Superior temporal gyrus (tissue), 1 donor: ENCODE measurements at regions not wholly inside any gene's neighbourhood (a gene's known extent, or its start where the extent isn't known, plus 50 kb on each side); places are given as distances from the start of the nearest gene placed in this dataset.
A peak's percentile ranks its signal among the peaks of the same experiment; 100 is the strongest.

ENCODE experiments used
- DNase-seq: peaks from one replicate; pipeline ENCODE4 v3.0.0-alpha.2; 2016; ENCODE audit errors: extremely low spot score

DNA sequence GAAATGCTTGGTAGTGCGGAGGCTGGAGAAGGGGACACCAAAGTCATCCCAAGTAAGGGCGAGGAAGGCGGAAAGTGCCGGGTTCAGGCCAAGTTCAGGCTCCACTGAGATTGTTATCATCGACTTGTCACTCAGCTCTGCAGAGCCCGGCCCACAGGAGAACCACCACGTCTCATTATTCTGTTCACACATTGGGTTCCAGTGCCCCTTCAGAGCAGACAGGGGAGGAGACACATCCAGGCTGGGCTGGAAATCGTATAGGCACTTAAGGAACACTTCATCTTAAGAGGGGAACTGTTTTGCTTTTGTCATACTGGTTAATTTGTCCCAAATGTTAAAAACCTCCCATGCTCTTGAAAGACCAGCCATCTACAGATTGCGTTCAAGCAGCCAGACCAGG, 118.3 kb upstream of the ADAMTS18 start:
- no peak for DNase-seq

DNA sequence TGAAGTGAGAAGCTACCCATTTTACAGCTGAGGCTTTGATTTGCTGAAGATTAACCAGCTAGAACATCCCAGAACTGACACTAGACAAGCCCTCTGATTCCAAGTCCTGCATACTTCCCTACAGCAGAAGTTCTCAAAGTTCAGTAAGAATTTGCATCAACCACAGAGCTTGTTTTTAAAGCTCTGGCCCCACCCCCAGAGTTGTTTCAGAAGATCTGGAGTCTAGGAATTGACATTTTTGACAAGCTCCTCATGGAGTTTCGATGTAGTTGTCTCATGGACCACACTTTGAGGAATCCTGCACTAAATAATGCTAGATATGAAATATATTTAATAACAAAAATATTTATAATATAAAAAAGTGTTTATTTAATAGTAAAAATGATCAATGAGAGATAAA, 120.3 kb upstream of the ADAMTS18 start:
- no peak for DNase-seq

DNA sequence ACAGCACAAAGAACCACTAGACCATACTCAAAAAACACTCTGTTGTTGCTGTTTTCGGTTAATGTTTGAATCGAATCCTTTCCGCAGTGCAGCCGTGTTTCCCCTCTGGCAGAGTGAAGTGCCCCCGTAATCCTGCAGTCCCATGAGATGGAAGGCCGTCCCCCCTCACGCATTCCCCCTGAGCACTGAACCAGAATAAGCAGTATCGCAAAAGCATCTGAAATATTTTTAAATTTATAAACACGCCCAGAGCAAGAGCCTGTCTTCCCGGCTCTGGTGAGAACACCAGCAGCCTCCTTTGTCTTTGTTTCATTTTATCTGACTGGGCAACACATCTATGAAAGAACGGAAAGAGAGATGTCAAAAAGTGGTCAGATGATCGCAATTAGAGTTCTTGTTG, 121.0 kb upstream of the ADAMTS18 start:
- no peak for DNase-seq

DNA sequence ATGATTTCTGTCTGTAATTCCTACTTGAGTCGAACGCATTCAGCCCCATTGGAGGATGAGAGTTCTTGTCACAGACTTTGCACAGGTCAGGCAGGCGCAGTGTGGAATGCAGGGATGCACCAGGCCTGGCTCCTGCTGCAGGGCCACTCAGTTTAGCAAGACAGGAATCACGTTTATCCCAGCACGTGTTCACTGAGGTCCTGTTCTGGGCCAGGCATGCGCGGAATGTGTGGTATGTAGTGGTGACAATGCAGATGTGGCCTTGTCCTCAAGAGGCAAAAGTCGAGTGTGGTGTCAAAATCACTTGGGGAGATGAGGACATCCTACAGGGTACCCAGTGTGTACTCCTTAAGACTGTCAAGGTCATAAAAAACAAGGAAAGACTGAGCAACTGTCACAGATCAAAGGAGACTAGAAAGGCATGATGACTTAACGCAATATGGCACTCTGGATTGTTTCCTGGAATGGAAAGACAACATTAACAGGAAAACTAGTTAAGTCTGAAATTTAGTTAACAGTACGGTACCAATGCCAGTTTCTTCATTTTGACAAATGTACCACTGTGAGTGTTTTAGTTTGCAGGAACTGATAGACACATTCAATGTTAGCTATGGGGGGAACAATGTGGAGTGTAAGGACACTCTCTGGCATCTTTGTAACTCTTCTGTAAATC, 121.5 kb upstream of the ADAMTS18 start:
- DNase-seq = no peak

DNA sequence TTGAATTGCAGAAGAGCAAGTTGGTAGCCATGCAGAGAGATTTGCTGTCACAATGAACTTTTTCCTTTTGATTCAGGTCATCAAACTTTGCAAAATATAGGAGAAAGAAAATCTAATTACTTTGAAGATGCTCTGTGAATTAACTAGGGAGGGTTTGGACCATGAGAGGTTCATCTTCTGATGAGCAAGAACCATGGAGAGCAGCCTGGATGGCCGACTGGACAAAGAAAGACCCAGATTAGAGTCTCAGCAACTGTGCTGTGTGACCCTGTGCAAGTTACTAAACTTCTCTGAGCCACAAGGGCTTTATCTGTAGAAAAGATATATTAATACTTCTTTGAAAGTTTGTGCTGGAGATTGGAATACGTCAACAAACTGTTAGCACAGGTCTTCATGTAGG, 122.6 kb upstream of the ADAMTS18 start:
- DNase-seq = no peak

DNA sequence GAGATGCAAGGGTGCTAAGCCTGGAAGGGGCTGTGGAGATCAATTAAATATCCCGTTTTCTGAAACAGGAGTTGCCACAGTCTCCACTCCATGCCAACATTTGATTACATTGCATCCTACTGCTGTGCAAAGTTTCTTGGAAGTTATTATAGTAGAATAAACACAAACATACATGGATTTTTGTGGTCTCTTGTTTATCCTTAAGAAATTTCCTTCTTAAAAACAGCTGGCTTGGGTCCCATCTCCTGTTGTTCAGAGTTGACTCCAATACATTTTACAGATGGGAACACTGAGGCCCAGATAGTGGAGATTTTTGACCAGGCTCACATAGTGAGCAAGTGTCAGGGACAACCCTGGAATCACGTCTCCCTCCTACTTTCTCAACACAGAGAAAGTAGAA, 124.0 kb upstream of the ADAMTS18 start:
- DNase-seq = no peak

DNA sequence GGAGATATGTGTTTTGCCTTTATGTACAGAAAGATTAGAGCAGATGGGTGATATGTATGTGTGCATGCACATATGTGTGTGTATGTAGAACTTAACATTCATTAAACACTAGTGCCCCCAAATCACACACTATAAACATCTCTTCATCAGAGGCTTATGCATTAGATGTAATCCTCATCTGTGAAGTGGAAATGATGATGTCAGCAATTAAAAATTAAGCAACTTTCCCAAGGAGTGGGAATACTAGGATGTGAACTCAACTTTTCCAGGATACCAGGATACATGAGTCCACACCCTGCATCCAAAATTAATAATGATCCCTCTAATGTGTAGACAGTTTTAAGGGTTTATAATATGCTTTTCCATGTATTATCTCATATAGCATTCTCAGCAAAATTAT, 127.7 kb upstream of the ADAMTS18 start:
- DNase-seq = no peak

DNA sequence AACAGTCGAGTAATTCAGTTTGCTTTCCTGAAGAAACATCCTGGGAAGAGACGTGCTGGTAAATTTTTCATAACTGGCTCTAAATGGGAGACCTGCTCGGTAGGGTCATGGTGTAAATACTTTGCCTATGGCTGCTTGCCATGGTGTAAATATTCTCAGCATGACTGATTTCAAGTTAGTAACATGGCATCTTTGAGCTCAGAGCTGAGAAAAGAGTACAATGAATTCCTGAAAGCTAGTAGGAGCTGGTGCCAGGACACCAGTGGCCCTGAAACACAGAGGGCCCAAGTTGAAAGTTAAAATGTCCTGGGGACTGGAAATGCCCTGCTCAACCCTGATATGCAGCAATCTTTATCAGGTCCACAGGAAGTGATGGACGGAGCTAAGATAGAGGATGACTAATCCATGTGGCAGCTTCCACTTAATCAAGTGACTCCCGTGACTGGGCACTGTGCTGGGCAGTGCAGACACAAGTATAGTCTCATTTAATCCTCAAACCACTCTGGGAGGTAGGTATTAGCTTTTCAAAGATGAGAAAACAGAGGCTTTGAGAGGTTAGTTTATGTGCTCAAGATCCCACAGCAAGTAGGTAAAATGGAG, 130.1 kb upstream of the ADAMTS18 start:
- DNase-seq = no peak

DNA sequence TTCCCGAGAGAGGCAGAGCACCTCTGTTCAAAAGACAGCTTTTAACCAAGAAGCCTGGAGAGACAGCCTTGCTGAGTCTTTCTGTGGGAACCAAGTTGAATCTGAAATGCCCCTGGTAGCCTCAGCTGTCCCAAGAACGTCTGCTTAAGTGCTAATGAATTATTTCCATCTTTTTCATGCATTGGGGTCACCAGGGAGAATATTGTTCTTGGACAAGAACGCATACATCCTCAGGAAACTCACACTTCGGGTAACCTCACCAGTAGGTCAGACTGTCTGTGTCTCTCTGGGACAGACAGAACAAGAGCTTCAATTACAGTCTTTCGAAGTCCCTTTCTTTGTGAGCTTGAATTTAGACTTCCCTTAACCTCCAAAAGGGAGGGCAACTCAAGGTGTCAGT, 134.6 kb upstream of the ADAMTS18 start:
- no peak for DNase-seq

DNA sequence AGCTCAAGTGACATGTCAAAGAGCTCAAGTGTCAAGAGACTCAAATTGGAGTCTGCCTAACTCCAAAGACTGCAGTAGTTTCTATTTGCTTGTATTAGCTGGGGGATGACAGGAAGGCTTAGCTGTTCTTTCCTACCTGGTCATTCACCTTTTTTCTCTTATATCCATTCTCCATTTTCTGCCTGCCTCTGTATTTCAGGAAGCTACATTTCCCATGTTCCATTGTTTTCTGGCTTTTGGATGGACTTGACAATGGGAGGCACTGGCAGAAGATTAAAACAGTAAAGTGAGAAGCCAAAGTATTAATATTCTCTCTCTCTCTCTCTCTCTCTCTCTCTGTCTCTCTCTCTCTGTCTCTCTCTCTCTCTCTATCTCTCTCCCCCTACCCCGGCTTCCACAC, 135.7 kb upstream of the ADAMTS18 start:
- no peak for DNase-seq

DNA sequence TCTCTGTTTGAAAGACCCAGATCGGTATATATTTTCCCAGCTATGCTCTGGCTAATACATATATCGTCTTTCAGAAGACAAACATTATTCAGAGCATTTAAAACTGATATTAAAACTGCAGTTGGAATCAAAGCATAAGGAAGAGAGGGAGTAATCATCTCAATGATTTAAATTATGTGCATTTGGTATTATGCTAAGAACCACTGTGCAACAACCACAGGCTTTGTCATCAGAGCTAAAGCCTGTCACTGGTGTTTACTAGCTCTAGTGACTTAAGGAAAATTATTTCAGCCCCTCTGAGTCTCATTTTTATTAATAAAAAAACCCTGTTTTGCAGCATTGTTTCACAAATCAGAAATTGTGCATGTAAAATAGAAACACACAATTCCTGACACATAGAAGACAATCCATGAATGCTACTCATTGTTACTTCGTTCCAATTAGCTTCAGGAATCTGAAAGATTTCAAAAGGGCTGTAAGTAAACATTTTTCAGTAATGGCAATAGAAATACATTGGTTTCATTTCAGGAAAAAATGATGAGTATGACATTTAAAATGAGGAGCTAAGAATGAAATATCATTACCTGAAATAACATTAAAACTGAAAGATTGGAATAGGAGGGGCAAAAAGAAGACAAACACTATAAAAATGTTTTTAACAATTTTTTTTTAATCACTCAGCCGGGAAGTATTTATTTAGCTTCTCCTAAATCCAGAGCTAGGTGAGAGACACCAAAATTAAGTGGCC, 136.5 kb upstream of the ADAMTS18 start:
- DNase-seq = no peak

DNA sequence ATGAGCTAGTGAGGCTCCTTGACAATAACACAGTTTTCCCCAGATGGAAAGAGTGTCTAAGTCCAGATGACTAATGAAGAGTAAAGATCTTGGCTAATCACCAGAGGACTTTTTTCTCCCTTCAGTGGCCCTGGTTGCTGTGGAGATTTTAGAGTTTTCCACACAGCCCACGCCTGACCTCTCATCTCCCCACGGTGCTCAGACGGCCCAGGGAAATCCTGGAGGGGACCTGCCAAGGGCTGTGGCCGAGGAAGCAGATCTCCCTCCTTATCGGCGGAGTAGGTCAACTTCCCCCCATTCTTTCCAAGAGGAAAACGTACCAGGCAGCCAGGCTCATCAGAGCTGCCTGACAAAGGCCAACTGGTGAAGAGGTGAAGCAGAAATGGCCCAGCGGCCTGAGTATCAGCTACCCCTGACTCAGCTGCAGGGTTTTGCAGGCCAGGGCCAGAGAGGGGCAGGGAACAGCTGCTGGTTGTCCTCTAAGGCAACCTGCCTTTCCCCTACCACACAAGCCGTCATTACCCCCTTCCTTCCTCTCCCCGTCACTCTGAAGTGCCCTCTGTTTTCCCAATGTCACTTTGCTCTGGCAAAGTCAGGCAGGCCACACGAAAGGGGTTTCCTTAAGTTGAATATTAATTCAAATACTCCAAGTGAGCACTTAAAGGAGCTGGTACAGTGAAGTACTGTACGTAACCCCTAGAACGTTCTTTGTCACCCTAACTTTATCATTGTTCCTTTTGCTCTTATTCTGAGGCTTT, 140.2 kb upstream of the ADAMTS18 start:
- no peak for DNase-seq

DNA sequence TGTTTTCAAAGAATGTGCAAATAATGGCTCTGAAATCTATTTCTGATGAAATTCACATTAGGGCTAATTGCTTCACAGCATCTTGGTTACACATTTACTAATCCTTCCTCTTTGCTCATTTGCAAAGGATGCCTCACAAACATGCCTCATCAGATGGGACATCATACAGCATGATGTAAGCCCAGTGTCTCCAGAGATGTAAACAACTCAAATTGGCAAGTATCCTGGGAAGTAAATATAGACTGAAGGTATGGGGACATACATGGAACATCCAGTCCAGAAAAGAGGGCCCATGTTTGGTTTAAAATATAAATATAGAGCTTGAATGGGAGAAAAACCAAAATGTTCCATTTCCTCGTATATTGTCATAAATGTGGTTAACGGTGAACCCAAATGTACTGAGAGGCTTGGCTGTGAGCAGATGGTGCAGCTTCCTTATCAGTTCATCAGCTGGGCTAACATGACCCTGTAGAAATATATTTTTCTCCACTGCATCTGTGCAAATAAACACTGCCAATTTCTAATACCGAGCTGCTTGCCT, 142.9 kb upstream of the NUDT7 start:
- DNase-seq = no peak

DNA sequence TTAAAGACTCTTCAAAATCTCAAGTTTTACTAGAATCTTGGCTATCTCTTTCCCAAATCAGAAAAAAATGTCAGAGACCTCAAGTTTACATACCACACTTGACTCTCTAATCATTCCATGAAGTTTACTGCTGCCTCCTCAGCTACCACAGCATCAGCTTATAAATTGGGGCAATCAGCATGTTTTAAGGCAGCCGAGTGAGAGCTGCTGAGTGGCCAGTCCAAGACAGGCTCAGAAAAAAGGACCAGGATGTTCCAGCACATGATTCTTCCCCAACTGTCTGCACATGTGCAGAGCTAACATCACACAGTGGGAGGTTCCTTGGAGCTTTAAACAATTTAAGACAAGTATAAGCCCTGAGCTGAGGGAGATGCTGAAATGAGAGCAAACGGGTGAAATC, 140.6 kb upstream of the NUDT7 start:
- no peak for DNase-seq

DNA sequence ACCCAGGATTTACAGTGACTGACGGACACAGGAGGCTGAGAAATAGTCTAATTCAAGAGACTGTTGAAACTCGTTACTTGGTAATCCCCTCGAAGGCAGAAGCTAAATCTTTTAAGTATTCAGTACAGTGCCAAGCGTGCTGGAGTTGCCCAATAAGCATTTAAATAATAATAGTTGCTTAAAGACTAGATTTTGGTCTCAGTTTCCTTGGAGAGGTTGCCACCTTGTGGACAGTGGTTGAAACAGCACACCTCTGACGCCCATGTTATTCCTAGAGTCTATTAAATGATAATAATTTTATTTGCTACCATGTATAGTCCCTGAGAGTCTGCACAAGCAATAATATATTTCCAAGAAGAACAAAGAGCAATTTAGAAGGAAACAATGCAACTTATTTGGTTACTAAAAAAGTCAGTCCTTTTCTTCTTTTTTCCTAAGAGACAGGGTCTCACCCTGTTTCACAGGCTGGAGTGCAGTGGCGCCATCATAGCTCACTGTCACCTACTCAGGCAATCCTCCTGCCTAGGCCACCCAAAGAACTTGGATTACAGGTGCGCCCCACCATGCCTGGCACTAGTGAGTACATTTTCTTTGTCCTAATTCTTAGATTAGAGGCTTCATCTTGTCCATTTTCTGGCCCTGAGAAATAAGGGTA, 138.0 kb upstream of the NUDT7 start:
- peak; percentile 86 for DNase-seq

DNA sequence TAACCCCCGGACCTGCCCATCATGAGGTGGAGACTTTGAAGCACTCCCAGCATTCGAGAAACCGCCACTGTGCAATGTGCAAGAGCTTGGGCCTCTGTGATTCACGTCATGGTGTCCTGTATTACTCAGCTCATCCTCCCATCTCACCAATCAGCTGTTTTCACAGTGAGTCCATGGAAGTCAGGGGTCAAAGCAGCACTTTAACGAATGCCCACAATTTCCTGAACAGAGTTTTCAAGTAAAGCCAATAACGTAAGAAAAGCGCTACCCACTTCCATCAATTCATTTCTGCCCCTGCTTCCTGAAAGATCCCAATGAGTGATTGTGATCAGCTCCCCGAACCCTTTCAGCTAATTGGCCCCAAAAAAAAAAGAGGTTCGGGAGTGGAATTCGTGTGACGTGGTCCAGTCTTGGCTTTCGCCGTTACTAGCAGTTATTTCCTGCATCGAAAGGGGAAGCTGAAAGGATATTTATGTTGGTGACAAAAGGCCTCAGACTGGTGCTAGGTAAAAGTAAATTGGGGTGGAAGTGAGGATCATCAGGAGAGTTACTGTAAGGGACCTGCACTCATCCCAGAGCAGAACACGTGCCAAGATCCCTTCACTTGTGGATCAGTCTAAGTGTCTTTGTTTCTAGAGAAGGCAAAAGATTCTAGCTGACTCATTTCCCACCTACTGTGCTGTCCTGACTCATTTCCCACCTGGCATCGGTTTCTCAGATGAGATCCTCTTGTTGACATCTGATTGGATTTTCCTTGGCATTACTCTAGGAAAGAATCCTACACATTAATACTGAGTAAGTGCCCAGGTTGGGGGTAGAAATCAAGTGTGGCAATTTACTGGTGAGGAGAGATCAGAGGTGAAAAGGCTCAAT, 136.7 kb upstream of the NUDT7 start:
- DNase-seq = no peak

DNA sequence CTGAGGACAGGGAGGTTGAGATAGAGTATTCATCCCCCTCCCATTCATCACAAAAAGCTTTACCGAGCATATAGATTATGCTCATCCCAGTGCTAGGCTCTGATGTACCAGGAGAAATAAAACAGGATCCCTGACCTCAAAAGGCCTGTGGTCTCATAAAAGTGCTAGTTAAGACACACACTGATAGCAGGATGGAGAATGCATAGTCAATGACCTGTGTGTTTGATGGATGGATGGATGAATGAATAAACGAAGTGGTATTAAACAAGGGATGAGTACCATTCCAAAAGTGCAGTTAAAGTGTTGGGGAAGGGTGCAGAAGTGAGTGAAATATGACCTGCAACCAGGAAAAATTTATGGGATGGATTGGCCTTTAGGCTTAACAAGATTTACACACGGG, 133.9 kb upstream of the NUDT7 start:
- DNase-seq = no peak

DNA sequence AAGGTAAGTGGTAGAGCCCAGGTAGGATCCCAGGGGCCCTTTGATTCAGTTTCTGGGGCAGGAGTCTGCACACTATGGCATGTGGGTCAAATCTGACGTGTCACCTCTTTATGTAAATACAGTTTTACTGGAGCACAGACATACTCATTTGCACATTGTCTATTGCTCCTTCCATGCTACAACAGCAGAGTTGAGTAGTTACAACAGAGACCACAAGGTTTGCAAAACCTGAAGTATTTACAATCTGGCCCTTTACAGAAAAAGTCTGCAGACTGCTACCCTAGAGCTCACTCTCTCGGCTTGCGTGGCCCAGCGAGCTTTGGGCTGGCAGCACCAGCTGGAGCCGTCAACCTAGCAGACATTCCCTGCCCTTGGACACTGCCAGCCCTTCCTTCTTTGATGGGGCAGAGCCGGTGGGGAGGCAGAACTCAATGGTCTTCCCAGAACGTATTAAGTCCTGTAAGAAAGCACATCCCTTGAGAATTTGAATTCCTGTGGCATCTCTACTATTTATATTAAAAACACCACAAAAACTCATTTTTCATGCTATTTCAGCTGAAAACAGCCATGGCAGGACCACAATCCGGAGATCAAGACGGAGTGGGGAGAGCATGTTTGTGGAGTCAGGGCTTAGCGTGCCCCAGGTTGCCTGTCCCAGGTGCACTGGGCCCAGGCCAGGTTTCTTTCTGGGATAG, 133.1 kb upstream of the NUDT7 start:
- no peak for DNase-seq

DNA sequence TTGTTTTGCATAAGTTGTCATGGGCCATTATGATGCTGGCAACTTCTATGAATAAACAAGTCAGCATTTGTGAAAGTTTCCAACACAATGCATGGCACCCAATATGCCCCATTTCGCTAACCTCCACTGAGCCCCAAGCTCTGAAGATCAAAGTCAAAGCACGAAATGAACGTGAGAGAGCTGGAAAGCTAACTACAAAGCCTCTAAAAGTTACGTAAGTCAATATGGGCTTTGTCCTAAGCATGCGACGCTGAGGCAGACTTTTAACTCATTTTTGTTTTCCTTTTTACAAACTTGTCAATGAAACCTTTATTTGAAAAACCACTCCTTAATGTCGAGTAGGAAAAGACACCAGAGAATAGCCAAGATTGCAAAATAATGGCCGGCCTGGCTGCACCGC, 131.6 kb upstream of the NUDT7 start:
- DNase-seq = no peak

DNA sequence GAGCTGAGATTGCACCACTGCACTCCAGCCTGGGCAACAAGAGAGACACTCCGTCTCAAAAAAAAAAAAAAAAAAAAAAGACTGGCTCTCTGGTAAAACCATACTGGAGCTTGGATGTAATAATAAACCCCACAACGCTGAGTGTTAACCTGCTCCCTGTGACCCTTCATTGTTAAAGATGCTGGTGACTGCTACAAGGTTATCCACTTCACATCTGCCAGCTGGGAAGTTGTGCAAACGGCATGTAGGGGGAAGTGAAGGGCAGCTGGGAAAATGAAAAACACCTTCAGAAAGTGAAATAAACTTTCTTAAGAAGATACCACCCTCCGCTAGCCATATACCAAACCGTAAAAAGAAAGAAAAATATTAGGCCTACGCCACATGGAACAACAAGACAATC, 131.0 kb upstream of the NUDT7 start:
- DNase-seq = no peak
